Lung (tissue), 11 donors: ENCODE measurements at regions not wholly inside any gene's neighbourhood (a gene's known extent, or its start where the extent isn't known, plus 50 kb on each side); places are given as distances from the start of the nearest gene placed in this dataset.

ENCODE experiments used
- ATAC-seq: fragments of 200-7000 bp; cut with Tn5 transposase; one replicate; pipeline ENCODE4 v1.9.1; 2020; ENCODE audit warnings: moderate number of reproducible peaks; ENCODE audit not compliant: insufficient read depth, low FRiP score
- DNase-seq, 3 donors: peaks; one replicate each; pipeline ENCODE4 v3.0.0-alpha.2; 2013 to 2017
- H3K27ac ChIP-seq, 2 donors: one replicate each; pipeline ENCODE4 v1.5.1; 2013; ENCODE audit warnings: mild to moderate bottlenecking in 2 of 2, moderate library complexity in 2 of 2, control low read depth in 1 of 2, inconsistent platforms in 1 of 2, low read depth in 1 of 2, low read length in 1 of 2
- H3K27me3 ChIP-seq, 3 donors: one replicate each; pipeline ENCODE4 v1.5.1; 2013; ENCODE audit warnings: low read length in 2 of 3; ENCODE audit not compliant: control insufficient read depth in 3 of 3, insufficient read depth in 3 of 3
- H3K36me3 ChIP-seq, 4 donors: one replicate each; pipeline ENCODE4 v1.5.1; 2013; ENCODE audit warnings: low read length in 4 of 4, mild to moderate bottlenecking in 1 of 4, moderate library complexity in 1 of 4; ENCODE audit not compliant: control insufficient read depth in 4 of 4, insufficient read depth in 4 of 4
- H3K4me1 ChIP-seq, 5 donors: one replicate each; pipeline ENCODE4 v1.5.1; 2013; ENCODE audit warnings: low read length in 5 of 5, mild to moderate bottlenecking in 2 of 5, moderate library complexity in 1 of 5; ENCODE audit not compliant: control insufficient read depth in 5 of 5, insufficient read depth in 5 of 5
- H3K4me3 ChIP-seq: one replicate; pipeline ENCODE4 v1.5.1; 2013; ENCODE audit warnings: mild to moderate bottlenecking, control low read depth, moderate library complexity
- H3K9ac ChIP-seq, 2 donors: one replicate each; pipeline ENCODE4 v1.5.1; 2013; ENCODE audit warnings: low read length in 2 of 2, control low read depth in 1 of 2; ENCODE audit not compliant: insufficient read depth in 1 of 2
- H3K9me3 ChIP-seq, 4 donors: one replicate each; pipeline ENCODE4 v1.5.1; 2013; ENCODE audit warnings: low read length in 3 of 4, mild to moderate bottlenecking in 1 of 4, moderate library complexity in 1 of 4; ENCODE audit not compliant: control insufficient read depth in 4 of 4, insufficient read depth in 3 of 4
- CTCF ChIP-seq: IDR thresholded peaks from 2 replicates; pipeline ENCODE4 v1.5.1; 2012; ENCODE audit warnings: mild to moderate bottlenecking; ENCODE audit errors: control extremely low read depth, extremely low read depth
- WGBS, 2 donors: extraction: QIAGEN DNeasy Blood & Tissue Kit; methylation state at CpG; one replicate each; pipeline ENCODE4 v1.1.7; 2013; 5-methylcytosine and 5-hydroxymethylcytosine counted together
- donor health status: control.
- donor health status: control.
- donor health status: Bipolar disorder and iron deficiency.
- donor health status: healthy.
- donor health status: DM: yes; HTN: yes; CAD: no.

GRCh38 chr2:193608451-193608850 is 1413.7 kb upstream of the TMEFF2 start:
- H3K9ac ChIP-seq = no peak overlapping the region
- TF ChIP-seq CTCF = no peak
- ATAC-seq = no peak

GRCh38 chr2:193590831-193591230 is 1396.1 kb upstream of the TMEFF2 start:
- ATAC-seq (no peak), DNase-seq (no peak)
- Histone ChIP-seq H3K9ac (no peak overlapping the region), H3K9me3 (peaks cover 0 to 13% (median 4%) of the 10 kb centered on the region in 4 donors), H3K36me3 (no peaks in the 10 kb centered on the region), H3K27me3 (no peaks in the 10 kb centered on the region), H3K4me1 (no peaks in the 10 kb centered on the region), H3K27ac (no peak overlapping the region), H3K4me3 (no peak overlapping the region)
- no peak for TF ChIP-seq CTCF
- WGBS, 2 donors = 76 to 90% methylated on average over 6 of the region's 6 CpGs

More at GRCh38 chr2:193608451-193608850, 1413.7 kb upstream of the TMEFF2 start:
- H3K27ac ChIP-seq = no peak overlapping the region
- H3K4me3 ChIP-seq = no peak overlapping the region
- H3K27me3 ChIP-seq = no peaks in the 10 kb centered on the region
- H3K36me3 ChIP-seq = no peaks in the 10 kb centered on the region
- H3K9me3 ChIP-seq = no peaks in the 10 kb centered on the region
- no peak for DNase-seq
- H3K4me1 ChIP-seq = no peaks in the 10 kb centered on the region

- whole genome bisulfite sequencing, 2 donors = 80 to 90% methylated on average over 1 of the region's 1 CpG
- peaks cover 0 to 5% (median 0%) of the 10 kb centered on the region in 4 donors for H3K9me3 ChIP-seq
- no peak overlapping the region for H3K9ac ChIP-seq
- no peaks in the 10 kb centered on the region for H3K36me3 ChIP-seq
- DNase-seq (no peak), ATAC-seq (no peak)
- no peaks in the 10 kb centered on the region for H3K27me3 ChIP-seq
- no peak for TF ChIP-seq CTCF
- H3K4me3 ChIP-seq = no peak overlapping the region
- H3K27ac ChIP-seq = no peak overlapping the region
- H3K4me1 ChIP-seq = no peaks in the 10 kb centered on the region
Measured at GRCh38 chr2:193584522-193584938, 1389.8 kb upstream of the TMEFF2 start.

GRCh38 chr2:193583638-193584400 is 1389.1 kb upstream of the TMEFF2 start:
- Histone ChIP-seq H3K27me3 (no peaks in the 10 kb centered on the region), H3K27ac (no peak overlapping the region), H3K4me1 (no peaks in the 10 kb centered on the region), H3K4me3 (no peak overlapping the region), H3K9me3 (peaks cover 0 to 5% (median 0%) of the 10 kb centered on the region in 4 donors), H3K36me3 (no peaks in the 10 kb centered on the region), H3K9ac (no peak overlapping the region)
- DNase-seq = no peak
- 71 to 77% methylated on average over 9 of the region's 9 CpGs for WGBS, 2 donors
- TF ChIP-seq CTCF = no peak
- ATAC-seq = no peak
